HAP-1 (cell line): ENCODE measurements at regions not wholly inside any gene's neighbourhood (a gene's known extent, or its start where the extent isn't known, plus 50 kb on each side); places are given as distances from the start of the nearest gene placed in this dataset.

Experiments
- DNase-seq, 2 experiments: peaks; one replicate each; pipeline ENCODE4 v3.0.0-alpha.2; 2016 to 2020; ENCODE audit warnings: low spot score in 2 of 2
- H3K27me3 ChIP-seq: fragments of 250-450 bp; sonication (Bioruptor Pico); 2 replicates; pipeline ENCODE4 v1.5.1; 2020; ENCODE audit warnings: low read depth, mild to moderate bottlenecking, moderate library complexity
- H3K36me3 ChIP-seq: fragments of 250-450 bp; sonication (Bioruptor Pico); replicated peaks from 2 replicates; pipeline ENCODE4 v1.5.1; 2020; ENCODE audit warnings: mild to moderate bottlenecking
- H3K4me1 ChIP-seq: fragments of 250-450 bp; sonication (Bioruptor Pico); 2 replicates; pipeline ENCODE4 v1.5.1; 2020; ENCODE audit warnings: mild to moderate bottlenecking
- H3K4me3 ChIP-seq: fragments of 250-450 bp; sonication (Bioruptor Pico); 2 replicates; pipeline ENCODE4 v1.5.1; 2020; ENCODE audit warnings: mild to moderate bottlenecking, moderate library complexity
- H3K9me3 ChIP-seq: fragments of 250-450 bp; sonication (Bioruptor Pico); 2 replicates; pipeline ENCODE4 v1.5.1; 2020; ENCODE audit warnings: mild to moderate bottlenecking, moderate library complexity
- in situ Hi-C: fragments of 300-500 bp; cut with MboI; formaldehyde crosslinking; loops from 3 replicates; pipeline ENCODE4 v1.14.3; 2020; ENCODE audit warnings: low sequenced_read_pairs, inconsistent platforms, mixed read lengths

GRCh38 chr22:25484521-25485315 is 79.8 kb upstream of the GRK3 start:
- in situ Hi-C loops: no loop called here
- Histone ChIP-seq H3K9me3 (no peaks in the 10 kb centered on the region), H3K4me3 (no peak overlapping the region), H3K27me3 (no peaks in the 10 kb centered on the region), H3K4me1 (no peaks in the 10 kb centered on the region), H3K36me3 (no peaks in the 10 kb centered on the region)
- no peak for DNase-seq

- H3K36me3 ChIP-seq: no peaks in the 10 kb centered on the region
- in situ Hi-C loops: no loop called here
Measured at GRCh38 chr22:25485626-25486545, 78.6 kb upstream of the GRK3 start.

GRCh38 chr22:25487508-25487907 is 77.0 kb upstream of the GRK3 start:
- H3K9me3 ChIP-seq: no peaks in the 10 kb centered on the region
- no peaks in the 10 kb centered on the region for H3K36me3 ChIP-seq
- no peaks in the 10 kb centered on the region for H3K27me3 ChIP-seq
- DNase-seq: no peak
- in situ Hi-C loops: no loop called here
- no peaks in the 10 kb centered on the region for H3K4me1 ChIP-seq
- H3K4me3 ChIP-seq: no peak overlapping the region

More at GRCh38 chr22:25485626-25486545, 78.6 kb upstream of the GRK3 start:
- H3K4me3 ChIP-seq: no peak overlapping the region
- H3K27me3 ChIP-seq: no peaks in the 10 kb centered on the region
- DNase-seq: no peak
- no peaks in the 10 kb centered on the region for H3K4me1 ChIP-seq
- no peaks in the 10 kb centered on the region for H3K9me3 ChIP-seq

- H3K4me1 ChIP-seq: no peaks in the 10 kb centered on the region
- no peak overlapping the region for H3K4me3 ChIP-seq
- H3K9me3 ChIP-seq: no peaks in the 10 kb centered on the region
- in situ Hi-C loops: no loop called here
- H3K36me3 ChIP-seq: no peaks in the 10 kb centered on the region
- no peaks in the 10 kb centered on the region for H3K27me3 ChIP-seq
- peak in 1 of 2 experiments; percentile 29 for DNase-seq
Measured at GRCh38 chr22:25488244-25489020, 76.0 kb upstream of the GRK3 start.

- Histone ChIP-seq H3K9me3 (no peaks in the 10 kb centered on the region), H3K4me1 (peaks cover 7% of the 10 kb centered on the region), H3K4me3 (no peak overlapping the region), H3K27me3 (no peaks in the 10 kb centered on the region), H3K36me3 (no peaks in the 10 kb centered on the region)
- DNase-seq: no peak
- in situ Hi-C loops: no loop called here
Measured at GRCh38 chr22:25489947-25490346, 74.5 kb upstream of the GRK3 start.

GRCh38 chr22:25490896-25491295 is 73.6 kb upstream of the GRK3 start:
- Histone ChIP-seq H3K27me3 (no peaks in the 10 kb centered on the region), H3K9me3 (no peaks in the 10 kb centered on the region), H3K4me3 (no peak overlapping the region), H3K36me3 (no peaks in the 10 kb centered on the region), H3K4me1 (peaks cover 8% of the 10 kb centered on the region)
- DNase-seq: no peak
- in situ Hi-C loops: no loop called here

GRCh38 chr22:25492162-25492561 is 72.3 kb upstream of the GRK3 start:
- no peaks in the 10 kb centered on the region for H3K9me3 ChIP-seq
- in situ Hi-C loops: no loop called here
- no peak for DNase-seq
- no peaks in the 10 kb centered on the region for H3K27me3 ChIP-seq
- no peak overlapping the region for H3K4me3 ChIP-seq
- peaks cover 8% of the 10 kb centered on the region for H3K4me1 ChIP-seq
- H3K36me3 ChIP-seq: no peaks in the 10 kb centered on the region

- in situ Hi-C loops: no loop called here
- H3K36me3 ChIP-seq: no peaks in the 10 kb centered on the region
- peak in 1 of 2 experiments; percentile 33 for DNase-seq
- no peaks in the 10 kb centered on the region for H3K27me3 ChIP-seq
- no peaks in the 10 kb centered on the region for H3K9me3 ChIP-seq
- peaks cover 8% of the 10 kb centered on the region for H3K4me1 ChIP-seq
- no peak overlapping the region for H3K4me3 ChIP-seq
Measured at GRCh38 chr22:25492841-25493734, 71.4 kb upstream of the GRK3 start.

GRCh38 chr22:25493794-25494193 is 70.7 kb upstream of the GRK3 start:
- Histone ChIP-seq H3K9me3 (no peaks in the 10 kb centered on the region), H3K4me3 (no peak overlapping the region), H3K36me3 (no peaks in the 10 kb centered on the region), H3K27me3 (no peaks in the 10 kb centered on the region), H3K4me1 (peaks cover 8% of the 10 kb centered on the region)
- in situ Hi-C loops: no loop called here
- no peak for DNase-seq

GRCh38 chr22:25494774-25495173 is 69.7 kb upstream of the GRK3 start:
- H3K9me3 ChIP-seq: no peaks in the 10 kb centered on the region
- H3K4me3 ChIP-seq: no peak overlapping the region
- peaks cover 8% of the 10 kb centered on the region for H3K4me1 ChIP-seq
- in situ Hi-C loops: no loop called here
- no peaks in the 10 kb centered on the region for H3K27me3 ChIP-seq
- no peaks in the 10 kb centered on the region for H3K36me3 ChIP-seq
- DNase-seq: peak; percentile 42 to 63

- in situ Hi-C loops: no loop called here
- no peaks in the 10 kb centered on the region for H3K9me3 ChIP-seq
- peaks cover 8% of the 10 kb centered on the region for H3K4me1 ChIP-seq
- no peak overlapping the region for H3K4me3 ChIP-seq
- no peak for DNase-seq
- no peaks in the 10 kb centered on the region for H3K36me3 ChIP-seq
- H3K27me3 ChIP-seq: no peaks in the 10 kb centered on the region
Measured at GRCh38 chr22:25495285-25495684, 69.2 kb upstream of the GRK3 start.

- no peaks in the 10 kb centered on the region for H3K27me3 ChIP-seq
- peaks cover 12% of the 10 kb centered on the region for H3K4me1 ChIP-seq
- no peaks in the 10 kb centered on the region for H3K36me3 ChIP-seq
- in situ Hi-C loops: no loop called here
- no peaks in the 10 kb centered on the region for H3K9me3 ChIP-seq
- DNase-seq: no peak
- H3K4me3 ChIP-seq: no peak overlapping the region
Measured at GRCh38 chr22:25496396-25497064, 67.9 kb upstream of the GRK3 start.
